ENCODE measurements at regions not wholly inside any gene's neighbourhood (a gene's known extent, or its start where the extent isn't known, plus 50 kb on each side); places are given as distances from the start of the nearest gene placed in this dataset.

GRCh38 chr6:50361641-50362331 is 312.1 kb upstream of the DEFB112 start:
- intact Hi-C loops (cut with DNase I) = no loop called here
- no peak overlapping the region for H3K4me3 ChIP-seq

GRCh38 chr6:50362706-50363105 is 313.0 kb upstream of the DEFB112 start:
- no peaks in the 10 kb centered on the region for H3K36me3 ChIP-seq
- DNase-seq (no peak), ATAC-seq (no peak)
- H3K9me3 ChIP-seq = no peaks in the 10 kb centered on the region
- H3K27ac ChIP-seq = no peak overlapping the region
- intact Hi-C loops (cut with DNase I) = no loop called here
- no peaks in the 10 kb centered on the region for H3K4me1 ChIP-seq
- no peak for TF ChIP-seq CTCF (IDR thresholded peaks at IDR 0.05)
- H3K27me3 ChIP-seq = no peaks in the 10 kb centered on the region
- no peak overlapping the region for H3K4me3 ChIP-seq

More at GRCh38 chr6:50361641-50362331, 312.1 kb upstream of the DEFB112 start:
- TF ChIP-seq CTCF (IDR thresholded peaks at IDR 0.05) = no peak
- ATAC-seq (no peak), DNase-seq (no peak)
- H3K27ac ChIP-seq = no peak overlapping the region
- H3K9me3 ChIP-seq = no peaks in the 10 kb centered on the region
- H3K27me3 ChIP-seq = no peaks in the 10 kb centered on the region
- no peaks in the 10 kb centered on the region for H3K4me1 ChIP-seq
- H3K36me3 ChIP-seq = no peaks in the 10 kb centered on the region

DNA sequence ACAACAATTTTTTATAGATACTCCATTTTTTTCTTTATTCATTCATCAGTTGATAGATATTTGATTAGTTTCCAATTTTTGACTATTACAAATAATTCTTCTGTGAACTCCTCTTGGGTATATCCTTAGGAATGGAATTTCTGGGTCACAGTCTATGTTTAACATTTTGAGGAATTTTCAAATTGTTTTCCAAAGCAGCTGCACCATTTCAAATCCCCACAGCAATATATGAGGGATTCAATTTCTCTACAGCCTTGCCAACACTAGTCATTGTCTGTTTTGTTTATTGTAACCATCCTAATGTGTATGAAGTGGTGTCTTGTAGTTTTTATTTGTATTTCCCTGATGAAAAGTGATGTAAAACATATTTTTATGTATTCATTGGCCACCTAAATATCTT is 320.3 kb upstream of the DEFB112 start:
- DNase-seq (peak in 1 of 4 donors; percentile 7), ATAC-seq (no peak)
- no peak overlapping the region for H3K4me3 ChIP-seq
- no peak for TF ChIP-seq CTCF (IDR thresholded peaks at IDR 0.05)
- intact Hi-C loops (cut with DNase I) = no loop called here
- H3K27me3 ChIP-seq = no peaks in the 10 kb centered on the region
- H3K27ac ChIP-seq = no peak overlapping the region
- H3K36me3 ChIP-seq = no peaks in the 10 kb centered on the region
- no peaks in the 10 kb centered on the region for H3K4me1 ChIP-seq
- H3K9me3 ChIP-seq = no peaks in the 10 kb centered on the region

DNA sequence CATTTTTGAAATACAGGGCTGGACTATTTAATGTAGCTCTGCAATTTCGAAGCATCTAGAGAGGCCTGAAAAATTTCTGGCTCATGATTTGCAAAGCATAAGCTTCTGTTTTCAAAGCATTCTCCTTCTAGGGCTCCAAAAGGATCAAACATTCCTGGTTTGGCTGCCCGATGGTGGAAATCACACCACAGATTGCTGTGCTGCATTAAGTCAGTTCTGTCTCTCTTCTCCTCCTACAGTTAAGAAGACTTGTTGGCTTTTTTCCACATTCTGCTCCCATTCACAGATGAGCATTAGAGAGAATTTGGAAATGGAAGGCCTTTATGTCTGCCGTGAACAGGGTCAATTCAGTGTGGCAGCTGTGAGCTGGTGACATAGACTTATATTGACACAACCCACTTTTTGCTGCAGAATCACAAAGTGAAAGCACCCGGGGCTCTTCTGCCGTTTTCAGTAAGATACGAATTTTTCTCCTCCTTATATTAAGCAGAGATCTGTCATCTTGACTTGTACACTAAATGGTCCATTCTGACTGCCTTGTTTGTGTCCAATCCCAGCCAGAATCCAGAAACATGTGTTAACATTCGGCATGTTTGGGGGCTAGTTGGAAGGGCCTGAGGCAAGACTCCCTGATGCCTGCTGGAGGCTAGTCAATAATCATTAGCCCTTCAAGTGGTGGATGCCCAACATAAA is 330.8 kb upstream of the DEFB112 start:
- Histone ChIP-seq H3K9me3 (peaks cover 0 to 14% of the 10 kb centered on the region in 2 donors), H3K36me3 (no peaks in the 10 kb centered on the region), H3K27ac (no peak overlapping the region), H3K4me3 (no peak overlapping the region), H3K4me1 (no peaks in the 10 kb centered on the region), H3K27me3 (no peaks in the 10 kb centered on the region)
- TF ChIP-seq CTCF (IDR thresholded peaks at IDR 0.05) = no peak
- DNase-seq (no peak), ATAC-seq (no peak)
- intact Hi-C loops (cut with DNase I) = no loop called here

- Histone ChIP-seq H3K27ac (no peak overlapping the region), H3K27me3 (no peaks in the 10 kb centered on the region), H3K4me1 (no peaks in the 10 kb centered on the region), H3K4me3 (no peak overlapping the region), H3K9me3 (peaks cover 0 to 10% of the 10 kb centered on the region in 2 donors), H3K36me3 (no peaks in the 10 kb centered on the region)
- no peak for TF ChIP-seq CTCF (IDR thresholded peaks at IDR 0.05)
- intact Hi-C loops (cut with DNase I) = no loop called here
- no peak for DNase-seq
- no peak for ATAC-seq
Measured at GRCh38 chr6:50381099-50381415, 331.3 kb upstream of the DEFB112 start.
